ENCODE measurements at regions not wholly inside any gene's neighbourhood (a gene's known extent, or its start where the extent isn't known, plus 50 kb on each side); places are given as distances from the start of the nearest gene placed in this dataset.

GRCh38 chr21:43342301-43342881, 84.5 kb downstream of the SIK1 start:
- TF ChIP-seq CTCF (IDR thresholded peaks at IDR 0.05), result no peak
- no peak for TF ChIP-seq EZH2 (IDR thresholded peaks at IDR 0.05; ENCODE audit: borderline replicate concordance, insufficient read depth, low read depth, low read length, poor library complexity, severe bottlenecking)

Measured in B cell (primary cell).